GM18517 (cell line): ENCODE measurements at regions not wholly inside any gene's neighbourhood (a gene's known extent, or its start where the extent isn't known, plus 50 kb on each side); places are given as distances from the start of the nearest gene placed in this dataset.
"Not testable (repeated sequence)": the region's sequence is repeated elsewhere in the genome, so short reads cannot be mapped to it uniquely, and the experiment has no call there.

Experiments used
- ATAC-seq: cut with Tn5 transposase; IDR thresholded peaks from one replicate; pipeline ENCODE4 v1.9.1; 2021; ENCODE audit warnings: mild to moderate bottlenecking, moderate library complexity; ENCODE audit not compliant: unreplicated experiment

GRCh38 chr3:102896851-102897621, 462.2 kb downstream of the ZPLD1 start:
- no peak for ATAC-seq

- ATAC-seq = no peak
Observed at GRCh38 chr3:102904629-102905028, 469.8 kb downstream of the ZPLD1 start.

- ATAC-seq = no peak
Observed at GRCh38 chr3:102905811-102906210, 471.0 kb downstream of the ZPLD1 start.

- no peak for ATAC-seq
Observed at GRCh38 chr3:102906818-102907217, 472.0 kb downstream of the ZPLD1 start.

- no peak for ATAC-seq
Observed at GRCh38 chr3:102909904-102910303, 475.1 kb downstream of the ZPLD1 start.

- ATAC-seq = no peak
Observed at GRCh38 chr3:102916532-102916931, 481.7 kb downstream of the ZPLD1 start.

- ATAC-seq = no peak
Observed at GRCh38 chr3:102926618-102927017, 491.8 kb downstream of the ZPLD1 start.

GRCh38 chr3:102933377-102933776, 498.6 kb downstream of the ZPLD1 start:
- no peak for ATAC-seq

- no peak for ATAC-seq
Observed at GRCh38 chr3:102936511-102937045, 501.8 kb downstream of the ZPLD1 start.

GRCh38 chr3:102941786-102942185, 507.0 kb downstream of the ZPLD1 start:
- no peak for ATAC-seq

GRCh38 chr3:102946445-102946844, 511.6 kb downstream of the ZPLD1 start:
- not testable (repeated sequence) for ATAC-seq

GRCh38 chr3:102972350-102972749, 537.5 kb downstream of the ZPLD1 start:
- ATAC-seq = no peak

- no peak for ATAC-seq
Observed at GRCh38 chr3:102974333-102974732, 539.5 kb downstream of the ZPLD1 start.

GRCh38 chr3:102979191-102979590, 544.4 kb downstream of the ZPLD1 start:
- no peak for ATAC-seq

GRCh38 chr3:102979682-102980354, 545.0 kb downstream of the ZPLD1 start:
- no peak for ATAC-seq

- no peak for ATAC-seq
Observed at GRCh38 chr3:102980355-102980696, 545.5 kb downstream of the ZPLD1 start.

- ATAC-seq = no peak
Observed at GRCh38 chr3:103002425-103003176, 567.8 kb downstream of the ZPLD1 start.

GRCh38 chr3:103006526-103007183, 571.8 kb downstream of the ZPLD1 start:
- ATAC-seq = no peak

GRCh38 chr3:103009609-103010008, 574.8 kb downstream of the ZPLD1 start:
- no peak for ATAC-seq

GRCh38 chr3:103025880-103026279, 591.1 kb downstream of the ZPLD1 start:
- no peak for ATAC-seq

- ATAC-seq = no peak
Observed at GRCh38 chr3:103033841-103034240, 599.0 kb downstream of the ZPLD1 start.
